Glomerular endothelial cell (primary cell): ENCODE measurements at regions not wholly inside any gene's neighbourhood (a gene's known extent, or its start where the extent isn't known, plus 50 kb on each side); places are given as distances from the start of the nearest gene placed in this dataset.
"Not testable (repeated sequence)": the region's sequence is repeated elsewhere in the genome, so short reads cannot be mapped to it uniquely, and the experiment has no call there.

Experiments used
- DNase-seq: peaks from one replicate; pipeline ENCODE4 v3.0.0-alpha.2; 2011; ENCODE audit warnings: low read depth, low spot score; ENCODE audit errors: extremely low read depth

DNA sequence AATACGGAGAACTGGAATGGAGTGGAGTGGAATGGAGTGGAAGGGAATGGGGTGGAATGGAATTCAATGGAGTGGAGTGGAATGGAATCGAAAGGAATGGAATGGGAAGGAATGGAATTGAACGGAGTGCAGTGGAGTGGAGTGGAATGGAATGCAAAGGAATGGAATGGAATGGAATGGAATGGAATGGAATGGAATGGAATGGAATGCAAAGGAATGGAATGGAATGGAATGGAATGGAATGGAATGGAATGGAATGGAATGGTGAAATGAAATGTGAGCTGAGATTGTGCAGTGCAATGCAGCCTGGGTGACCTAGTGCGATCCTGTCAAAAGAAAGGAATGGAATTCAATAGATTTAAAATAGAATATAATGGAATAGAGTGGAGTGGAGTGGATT is 357.3 kb upstream of the WSB1 start:
- not testable (repeated sequence) for DNase-seq

DNA sequence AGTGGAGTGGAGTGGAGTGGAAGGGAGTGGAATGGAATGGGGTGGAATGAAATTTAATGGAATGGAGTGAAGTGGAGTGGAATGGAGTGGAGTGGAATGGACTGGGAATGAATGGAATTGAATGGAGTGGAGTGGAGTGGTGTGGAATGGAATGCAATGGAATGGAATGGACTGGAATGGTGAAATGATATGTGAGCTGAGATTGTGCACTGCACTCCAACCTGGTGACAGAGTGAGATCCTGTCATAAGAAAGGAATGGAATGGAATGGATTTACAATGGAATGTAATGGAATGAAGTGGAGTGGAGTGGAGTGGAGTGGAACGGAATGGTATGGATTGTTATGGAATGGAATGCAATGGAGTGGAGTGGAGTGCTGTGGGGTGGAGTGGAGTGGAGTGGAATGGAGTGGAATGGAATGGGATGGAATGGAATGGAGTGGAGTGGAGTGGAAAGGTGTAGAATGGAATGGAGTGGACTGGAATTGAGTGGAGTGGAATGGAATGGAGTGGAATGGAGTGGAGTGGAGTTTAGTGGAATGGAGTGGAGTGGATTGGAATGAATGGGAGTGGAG is 356.1 kb upstream of the WSB1 start:
- not testable (repeated sequence) for DNase-seq

DNA sequence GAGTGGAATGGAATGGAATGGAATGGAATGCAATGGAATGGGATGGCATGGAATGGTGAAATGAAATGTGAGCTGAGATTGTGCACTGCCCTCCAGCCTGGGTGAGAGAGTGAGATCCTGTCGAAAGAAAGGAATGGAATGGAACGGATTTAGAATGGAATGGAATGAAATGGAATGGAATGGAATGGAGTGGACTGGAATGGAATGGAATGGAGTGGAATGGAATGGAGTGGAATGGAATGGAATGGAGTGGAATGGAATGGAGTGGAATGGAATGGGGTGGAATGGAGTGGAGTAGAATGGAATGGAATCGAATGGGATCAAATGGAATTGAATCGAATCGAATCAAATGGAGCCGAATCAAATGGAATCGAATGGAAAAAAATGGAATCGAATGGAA is 354.2 kb upstream of the WSB1 start:
- not testable (repeated sequence) for DNase-seq

DNA sequence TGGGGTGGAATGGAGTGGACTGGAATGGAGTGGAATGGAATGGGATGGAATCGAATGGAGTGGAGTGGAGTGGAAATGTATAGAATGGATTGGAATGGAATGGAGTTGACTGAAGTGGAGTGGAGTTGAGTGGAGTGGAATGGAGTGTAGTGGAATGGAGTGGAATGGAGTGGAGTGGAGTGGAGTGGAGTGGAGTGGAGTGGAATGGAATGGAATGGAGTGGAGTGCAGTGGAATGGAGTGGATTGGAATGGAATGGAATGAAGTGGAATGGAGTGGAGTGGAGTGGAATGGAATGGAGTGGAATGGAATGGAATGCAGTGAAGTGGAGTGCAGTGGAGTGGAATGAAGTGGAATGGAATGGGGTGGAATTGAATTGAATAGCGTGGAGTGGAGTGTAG is 353.3 kb upstream of the WSB1 start:
- not testable (repeated sequence) for DNase-seq

DNA sequence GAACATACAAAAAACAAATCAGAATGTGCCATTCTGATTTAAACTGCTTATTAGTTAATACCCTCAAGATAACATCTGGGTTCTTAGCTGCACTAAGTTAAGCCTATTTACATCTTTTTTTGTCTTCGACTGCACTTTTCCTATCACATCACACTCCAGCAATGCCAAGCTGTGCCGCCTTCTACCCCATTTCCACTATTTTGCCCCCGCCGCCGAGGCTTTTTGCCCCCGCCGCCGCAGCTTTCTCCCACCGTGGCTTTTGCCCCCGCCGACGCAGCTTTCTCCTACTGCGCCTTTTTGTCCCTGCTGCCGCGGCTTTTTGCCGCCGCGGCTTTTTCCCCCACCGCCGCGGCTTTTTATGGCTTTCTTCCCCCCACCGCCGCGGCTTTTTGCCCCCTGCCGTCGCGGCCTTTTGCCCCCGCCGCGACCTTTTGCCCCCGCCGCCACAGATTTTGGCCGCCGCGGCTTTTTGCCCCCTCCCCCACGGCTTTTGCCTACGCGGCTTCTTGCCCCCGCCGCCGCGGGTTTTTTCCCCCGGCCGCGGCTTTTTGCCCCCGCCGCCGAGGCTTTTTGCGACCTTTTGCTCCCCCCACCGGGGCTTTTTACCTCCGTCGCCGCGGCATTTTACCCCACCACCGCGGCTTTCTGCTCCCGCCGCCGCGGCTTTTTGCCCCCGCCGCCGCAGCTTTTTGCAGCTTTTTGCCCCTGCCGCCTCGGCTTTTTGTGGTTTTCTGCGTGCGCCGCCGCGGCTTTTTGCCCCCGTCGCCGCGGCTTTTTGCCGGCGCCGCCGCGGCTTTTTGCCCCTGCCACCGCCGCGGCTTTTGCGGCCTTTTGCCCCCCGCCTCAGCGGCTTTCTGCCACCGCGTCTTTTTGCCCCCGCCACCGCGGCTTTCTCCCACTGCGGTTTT is 331.4 kb upstream of the WSB1 start:
- no peak for DNase-seq

DNA sequence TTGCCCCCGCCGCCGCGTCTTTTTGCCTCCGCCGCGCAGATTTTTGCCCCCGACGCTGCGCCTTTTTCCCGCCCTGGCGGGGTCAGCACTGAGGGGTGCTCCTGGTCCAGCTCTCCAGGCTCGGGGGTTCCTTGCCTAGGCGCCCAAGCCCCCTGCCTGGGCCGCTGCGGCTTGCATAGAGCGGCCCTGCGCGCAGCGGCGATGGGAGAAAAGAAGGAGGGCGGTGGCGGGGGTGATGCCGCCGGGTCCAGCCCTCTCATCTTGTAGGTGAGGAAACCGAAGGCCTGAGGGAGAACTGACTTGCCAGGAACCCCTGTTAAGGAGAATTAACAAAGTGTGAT is 330.8 kb upstream of the WSB1 start:
- DNase-seq: no peak

DNA sequence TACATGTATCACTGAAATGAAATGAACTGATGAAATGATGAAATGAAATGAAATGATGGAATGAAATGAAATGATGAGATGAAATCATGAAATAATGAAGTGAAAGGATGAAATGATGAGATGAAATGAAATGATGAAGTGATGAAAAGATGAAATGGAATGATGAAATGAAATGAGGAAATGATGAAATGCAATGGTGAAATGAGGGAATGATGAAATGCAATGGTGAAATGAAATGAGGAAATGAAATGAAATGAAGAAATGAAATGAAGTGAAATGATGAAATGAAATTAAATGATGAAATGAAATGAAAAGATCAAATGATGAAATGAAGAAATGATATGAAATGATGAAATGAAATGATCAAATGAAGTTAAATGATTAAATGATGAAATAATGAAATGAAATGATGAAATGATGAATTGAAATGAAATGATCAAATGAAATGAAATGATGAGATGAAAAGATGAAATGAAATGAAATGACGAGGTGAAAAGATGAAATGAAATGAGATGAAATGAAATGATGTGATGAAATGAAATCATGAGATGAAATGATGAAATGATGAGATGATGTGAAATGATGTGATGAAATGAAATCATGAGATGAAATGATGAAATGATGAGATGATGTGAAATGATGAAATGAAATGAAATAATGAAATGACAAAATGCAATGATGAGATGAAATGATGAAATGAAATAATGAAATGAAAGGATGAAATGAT is 327.9 kb upstream of the WSB1 start:
- DNase-seq: not testable (repeated sequence)

DNA sequence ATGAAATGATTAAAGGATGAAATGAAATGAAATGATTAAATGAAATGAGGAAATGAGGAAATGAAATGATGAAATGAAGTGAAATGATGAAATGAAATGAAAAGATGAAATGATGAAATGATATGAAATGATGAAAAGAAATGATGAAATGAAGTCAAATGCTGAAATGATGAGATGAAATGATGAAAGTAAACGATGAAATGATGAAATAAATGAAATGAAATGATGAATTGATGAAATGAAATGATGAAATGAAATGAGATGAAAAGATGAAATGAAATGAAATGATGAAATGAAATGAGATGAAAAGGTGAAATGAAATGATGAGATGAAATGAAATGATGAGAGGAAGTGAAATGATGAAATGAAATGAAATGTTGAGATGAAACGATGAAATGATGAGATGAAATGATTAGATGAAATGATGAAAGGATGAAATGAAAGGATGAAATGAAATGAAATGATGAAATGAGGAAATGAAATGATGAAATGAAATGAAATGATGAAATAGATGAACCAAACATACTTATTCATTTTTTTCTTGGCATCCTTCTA is 327.2 kb upstream of the WSB1 start:
- not testable (repeated sequence) for DNase-seq

DNA sequence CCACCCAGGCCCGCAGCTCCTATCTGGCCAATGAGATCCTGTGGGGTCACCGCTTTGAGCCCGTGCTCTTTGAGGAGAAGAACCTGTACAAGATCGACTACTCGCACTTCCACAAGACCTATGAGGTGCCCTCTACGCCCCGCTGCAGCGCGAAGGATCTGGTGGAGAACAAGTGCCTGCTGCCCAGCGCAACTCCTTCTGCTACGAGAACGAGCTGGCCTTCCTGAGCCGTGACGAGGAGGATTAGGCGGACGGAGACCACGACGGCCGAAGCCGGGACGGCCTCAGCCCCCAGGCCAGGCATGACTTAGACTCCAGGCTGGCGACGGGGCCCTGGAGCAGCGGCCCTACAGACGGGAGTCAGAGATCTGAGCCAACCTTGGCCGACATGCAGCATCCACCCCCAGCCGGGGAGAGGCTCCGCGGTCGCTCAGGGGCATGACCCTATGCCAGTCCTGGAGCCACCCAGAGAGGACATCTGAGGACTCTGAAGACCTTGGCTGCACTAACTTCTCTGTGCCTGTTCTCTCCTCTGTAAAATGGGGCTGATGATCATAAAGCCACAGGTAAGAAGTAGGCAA is 312.0 kb upstream of the WSB1 start:
- DNase-seq: not testable (repeated sequence)

DNA sequence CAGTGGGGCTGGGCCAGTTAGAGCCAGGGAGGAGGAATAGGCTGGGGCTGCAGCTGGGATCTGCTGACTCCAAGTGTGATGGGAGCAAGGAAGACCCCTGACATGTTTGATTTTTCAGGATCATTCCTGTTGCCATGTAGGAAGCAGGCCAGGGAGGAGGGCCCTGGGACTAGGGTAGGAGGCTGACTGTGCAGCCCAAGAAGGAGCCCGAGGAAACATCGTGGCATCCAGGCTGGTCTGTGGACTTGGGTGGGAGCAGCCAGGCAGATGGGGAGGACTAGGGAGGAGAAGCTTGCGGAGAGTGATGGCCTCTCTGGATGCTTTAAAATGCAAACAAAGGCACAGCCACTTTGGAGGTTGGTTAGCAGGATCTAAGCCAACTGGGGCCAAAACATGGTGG is 311.4 kb upstream of the WSB1 start:
- not testable (repeated sequence) for DNase-seq

DNA sequence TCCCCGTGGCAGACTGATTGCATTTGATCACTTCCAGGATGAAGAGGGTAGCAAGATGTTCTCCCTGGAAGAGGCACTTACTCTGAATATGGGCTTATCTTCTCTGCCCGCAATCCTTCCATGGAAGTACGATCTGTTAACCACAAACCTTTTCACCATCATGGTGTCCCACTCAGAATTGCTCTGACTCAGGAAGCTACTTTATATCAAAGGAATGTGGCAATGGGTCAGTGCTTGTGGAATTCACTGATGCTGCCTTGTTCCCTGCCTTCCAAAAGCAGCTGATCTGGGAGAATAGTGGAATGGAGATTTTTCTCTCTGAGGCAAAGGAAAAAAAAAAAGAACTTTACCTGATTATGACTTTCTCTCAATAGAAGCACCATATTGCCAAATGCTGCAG is 306.1 kb upstream of the WSB1 start:
- not testable (repeated sequence) for DNase-seq

DNA sequence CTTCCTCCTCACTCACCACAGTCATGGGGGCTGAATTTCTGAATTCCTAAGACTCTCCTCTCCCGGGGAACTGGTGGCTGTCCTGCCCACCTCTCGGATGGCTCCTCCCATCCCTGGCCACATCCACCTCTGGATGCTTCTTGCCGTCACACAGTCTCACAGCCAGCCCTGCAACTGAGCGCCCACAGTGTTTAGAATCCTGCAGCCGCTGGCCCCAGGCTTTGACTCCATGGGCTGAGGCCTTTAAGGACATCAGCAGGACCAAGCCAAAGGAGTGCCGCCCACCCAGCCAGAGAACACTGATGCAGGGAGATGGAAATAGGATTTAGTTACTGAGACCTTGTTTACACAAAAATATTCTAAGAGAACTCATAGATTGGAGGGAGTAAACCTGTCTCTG is 299.3 kb upstream of the WSB1 start:
- DNase-seq: not testable (repeated sequence)

DNA sequence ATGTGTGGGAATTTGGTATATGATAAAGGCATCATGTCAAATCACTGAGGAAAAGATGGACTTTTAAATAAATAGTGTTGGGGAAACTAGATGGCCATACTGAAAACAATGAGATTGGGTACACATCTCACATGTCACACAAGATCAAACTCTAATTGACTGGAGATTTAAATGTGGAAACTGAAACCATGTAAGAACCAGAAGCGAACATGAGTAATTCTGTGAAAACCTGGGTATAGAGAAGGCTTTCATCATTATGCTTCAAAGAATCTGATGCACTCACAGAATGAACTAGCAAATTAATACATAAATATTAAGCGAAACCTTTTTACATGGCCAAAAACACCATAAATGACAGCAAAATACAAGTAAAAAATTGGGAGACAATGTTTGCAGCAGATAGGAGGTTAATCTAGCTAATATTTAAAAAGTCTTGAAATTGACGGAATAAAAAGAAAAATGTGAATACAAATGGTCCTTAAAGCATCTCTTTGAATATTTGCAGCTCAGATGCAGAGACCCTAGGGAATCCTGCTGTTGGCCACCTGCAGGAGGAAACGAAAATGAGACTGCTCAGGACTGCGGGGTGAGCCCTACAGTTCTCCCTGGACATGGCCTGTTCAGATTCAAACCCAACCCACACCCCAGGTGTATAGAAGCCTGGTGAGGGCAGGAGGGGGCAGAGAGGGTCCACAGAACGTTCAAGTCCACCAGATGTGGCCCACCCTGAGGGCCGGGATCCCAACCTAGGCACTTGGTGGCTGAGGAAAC is 297.6 kb upstream of the WSB1 start:
- not testable (repeated sequence) for DNase-seq

DNA sequence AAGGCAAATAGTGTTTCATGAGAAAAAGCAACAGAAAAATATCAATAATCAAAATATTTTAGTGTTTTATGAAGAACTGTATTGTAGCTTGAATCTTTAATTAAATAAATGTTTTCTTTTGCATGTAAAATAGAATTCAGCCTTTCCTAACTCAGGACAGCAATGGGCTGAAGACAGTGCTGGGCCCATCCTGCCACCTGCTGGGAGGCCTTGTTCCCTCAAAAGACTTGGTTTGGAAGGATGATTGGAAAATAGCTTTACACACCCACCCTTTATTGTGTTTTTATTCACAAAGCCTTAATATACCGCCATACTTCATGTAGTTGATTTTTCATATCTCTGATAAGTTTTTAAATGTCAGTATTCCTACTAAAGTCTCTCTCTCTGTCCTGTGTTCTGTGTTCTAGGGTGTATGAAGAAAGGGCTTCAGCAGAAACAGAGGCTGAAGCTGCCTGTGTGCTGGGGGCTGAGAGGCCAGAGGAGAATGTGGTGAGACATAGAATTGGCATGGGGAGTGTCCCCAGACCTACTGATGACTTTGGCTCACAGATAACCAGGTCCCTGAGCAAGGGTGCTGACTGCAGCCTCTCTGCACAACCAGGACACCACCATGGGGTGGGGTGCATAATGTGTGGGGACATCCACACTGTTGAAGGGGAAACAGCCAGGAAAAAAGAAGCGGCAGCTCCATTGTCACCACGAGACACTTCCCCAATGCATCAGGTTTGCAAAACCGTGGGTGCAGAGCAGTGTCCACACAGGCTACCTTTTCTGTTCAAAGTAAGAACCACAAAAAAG is 286.0 kb upstream of the WSB1 start:
- DNase-seq: not testable (repeated sequence)

DNA sequence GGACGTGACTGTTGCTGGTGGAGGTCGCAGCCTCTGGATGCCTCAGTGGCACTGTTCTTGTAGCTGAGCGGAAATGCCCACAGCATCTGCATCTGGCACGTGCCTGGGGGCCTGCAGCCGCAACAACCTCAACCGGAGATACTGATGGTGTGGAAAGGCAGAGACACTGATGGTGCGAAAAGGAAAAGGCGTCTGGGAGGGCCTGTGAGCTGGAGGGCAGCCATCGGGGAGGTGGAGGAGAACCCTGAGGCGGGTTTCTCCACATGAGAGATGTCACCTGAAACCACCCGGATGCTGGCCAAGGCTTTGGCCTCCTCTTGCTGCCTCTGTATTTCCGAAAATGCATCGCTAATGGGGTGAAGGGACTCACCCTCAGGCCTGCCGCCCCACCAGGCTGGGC is 284.8 kb upstream of the WSB1 start:
- no peak for DNase-seq

DNA sequence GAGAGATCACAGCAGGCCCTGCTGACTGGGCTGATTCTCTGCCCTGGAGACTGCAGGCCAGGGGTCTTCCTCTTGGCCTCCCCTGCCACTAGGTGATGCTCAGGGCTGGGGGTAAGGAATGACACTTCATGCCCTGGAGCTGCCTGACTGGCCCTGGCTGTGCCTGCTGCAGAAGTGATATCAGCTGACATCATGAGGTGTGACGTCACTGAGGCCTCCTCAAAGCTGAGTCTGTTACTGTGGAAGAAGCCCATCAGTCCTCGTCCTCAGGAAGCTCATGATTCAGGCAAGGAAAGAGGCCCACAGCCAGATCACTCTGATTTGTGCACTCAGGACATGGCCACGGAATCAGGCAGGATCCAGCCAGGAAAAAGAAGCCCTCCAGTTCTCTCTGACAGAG is 283.8 kb upstream of the WSB1 start:
- DNase-seq: not testable (repeated sequence)

DNA sequence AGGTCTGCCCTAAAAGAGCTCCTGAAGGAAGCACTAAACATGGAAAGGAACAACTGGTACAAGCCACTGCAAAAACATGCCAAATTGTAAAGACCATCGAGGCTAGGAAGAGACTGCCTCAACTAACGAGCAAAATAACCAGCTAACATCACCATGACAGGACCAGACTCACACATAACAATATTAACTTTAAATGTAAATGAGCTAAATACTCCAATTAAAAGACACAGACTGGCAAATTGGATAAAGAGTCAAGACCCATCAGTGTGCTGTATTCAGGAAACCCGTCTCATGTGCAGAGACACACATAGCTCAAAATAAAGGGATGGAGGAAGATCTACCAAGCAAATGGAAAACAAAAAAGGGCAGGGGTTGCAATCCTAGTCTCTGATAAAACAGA is 263.4 kb upstream of the WSB1 start:
- DNase-seq: not testable (repeated sequence)

DNA sequence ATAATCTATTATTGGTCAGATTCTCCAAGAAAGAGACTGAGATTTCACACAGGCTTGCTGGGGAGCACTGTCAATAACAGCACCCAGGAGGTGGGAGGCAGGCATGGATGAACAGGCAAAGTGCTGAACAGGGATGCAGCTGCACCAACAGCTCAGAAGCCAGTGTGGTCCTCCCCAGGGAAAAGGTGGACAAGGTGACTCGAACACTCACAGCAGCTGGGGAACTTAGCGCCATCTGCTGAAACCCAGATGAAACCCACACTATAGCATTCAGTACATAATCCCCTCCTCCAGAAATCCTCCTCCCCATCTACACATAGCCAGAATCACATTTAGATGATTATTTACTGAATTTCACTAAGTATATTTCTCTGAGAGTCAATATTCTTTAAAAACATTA is 255.2 kb upstream of the WSB1 start:
- no peak for DNase-seq

DNA sequence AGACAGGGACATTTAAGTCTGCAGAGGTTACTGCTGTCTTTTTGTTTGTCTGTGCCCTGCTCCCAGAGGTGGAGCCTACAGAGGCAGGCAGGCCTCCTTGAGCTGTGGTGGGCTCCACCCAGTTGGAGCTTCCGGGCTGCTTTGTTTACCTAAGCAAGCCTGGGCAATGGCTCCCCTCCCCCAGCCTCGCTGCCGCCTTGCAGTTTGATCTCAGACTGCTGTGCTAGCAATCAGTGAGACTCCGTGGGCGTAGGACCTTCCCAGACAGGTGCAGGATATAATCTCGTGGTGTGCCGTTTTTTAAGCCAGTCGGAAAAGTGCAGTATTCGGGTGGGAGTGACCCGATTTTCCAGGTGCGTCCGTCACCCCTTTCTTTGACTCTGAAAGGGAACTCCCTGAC is 248.9 kb upstream of the WSB1 start:
- not testable (repeated sequence) for DNase-seq
